ENCODE measurements at regions not wholly inside any gene's neighbourhood (a gene's known extent, or its start where the extent isn't known, plus 50 kb on each side); places are given as distances from the start of the nearest gene placed in this dataset.

- TF ChIP-seq EZH2 (IDR thresholded peaks at IDR 0.05; ENCODE audit: insufficient read depth, poor library complexity, severe bottlenecking): no peak
- TF ChIP-seq EZH2phosphoT487 (IDR thresholded peaks at IDR 0.05; ENCODE audit: insufficient read depth, low read depth): no peak
Observed at GRCh38 chr4:151935411-151935810, 174.6 kb upstream of the GATB start.

Measured in GM23248 (cell line).